Neural cell (in vitro differentiated cells): ENCODE measurements at regions not wholly inside any gene's neighbourhood (a gene's known extent, or its start where the extent isn't known, plus 50 kb on each side); places are given as distances from the start of the nearest gene placed in this dataset.

Source experiments
- H2AFZ ChIP-seq: fragments of 200-600, 300-800 bp; sonication (generic), shearing (Covaris generic); 2 replicates; pipeline ENCODE4 v1.6.0; 2014; ENCODE audit warnings: low read depth, mild to moderate bottlenecking, antibody characterized with exemption, low read length, moderate library complexity
- H3F3A ChIP-seq: fragments of 200-600 bp; shearing (Covaris generic); 2 replicates; pipeline ENCODE4 v1.6.1; 2016; ENCODE audit warnings: mild to moderate bottlenecking, moderate library complexity, mixed read lengths, antibody characterized with exemption, low read length; ENCODE audit not compliant: insufficient read depth, poor library complexity, severe bottlenecking
- H3K27ac ChIP-seq: fragments of 200-600, 300-800 bp; sonication (generic), shearing (Covaris generic); 2 replicates; pipeline ENCODE4 v1.5.1; 2014; ENCODE audit warnings: mild to moderate bottlenecking, low read length, moderate library complexity
- H3K27me3 ChIP-seq: fragments of 300-800, 200-600 bp; sonication (generic), shearing (Covaris generic); 2 replicates; pipeline ENCODE4 v1.6.0; 2014; ENCODE audit warnings: mild to moderate bottlenecking, low read depth, low read length, moderate library complexity; ENCODE audit not compliant: insufficient read depth
- H3K36me3 ChIP-seq: fragments of 300-800, 200-600 bp; sonication (generic), shearing (Covaris generic); 2 replicates; pipeline ENCODE4 v1.5.1; 2014; ENCODE audit warnings: mild to moderate bottlenecking, antibody characterized with exemption, low read length, moderate library complexity; ENCODE audit not compliant: insufficient read depth
- H3K4me2 ChIP-seq: fragments of 300-800, 200-600 bp; sonication (generic), shearing (Covaris generic); 2 replicates; pipeline ENCODE4 v1.6.0; 2014; ENCODE audit warnings: mild to moderate bottlenecking, low read length
- H3K4me3 ChIP-seq: fragments of 300-800, 200-600 bp; sonication (generic), shearing (Covaris generic); 2 replicates; pipeline ENCODE4 v1.5.1; 2014; ENCODE audit warnings: mild to moderate bottlenecking, low read length, moderate library complexity
- H3K79me2 ChIP-seq: fragments of 200-600 bp; shearing (Covaris generic); replicated peaks from 2 replicates; pipeline ENCODE4 v1.6.0; 2014; ENCODE audit warnings: mild to moderate bottlenecking, low read length, moderate library complexity; ENCODE audit not compliant: insufficient read depth
- H3K9ac ChIP-seq: fragments of 300-800, 200-600 bp; sonication (generic), shearing (Covaris generic); 2 replicates; pipeline ENCODE4 v1.6.1; 2016; ENCODE audit warnings: mild to moderate bottlenecking, low read length, mixed read lengths
- H3K9me2 ChIP-seq: fragments of 200-600 bp; shearing (Covaris generic); 2 replicates; pipeline ENCODE4 v1.6.1; 2016; ENCODE audit warnings: mild to moderate bottlenecking, low read length, mixed read lengths; ENCODE audit not compliant: insufficient read depth
- H3K9me3 ChIP-seq: fragments of 200-600, 300-800 bp; sonication (generic), shearing (Covaris generic); 2 replicates; pipeline ENCODE4 v1.6.1; 2016; ENCODE audit warnings: mild to moderate bottlenecking, mixed run types, low read length, moderate library complexity, mixed read lengths
- H4K20me1 ChIP-seq: fragments of 200-600 bp; shearing (Covaris generic); 2 replicates; pipeline ENCODE4 v1.6.1; 2016; ENCODE audit warnings: mild to moderate bottlenecking, mixed run types; ENCODE audit not compliant: insufficient read depth
- EP300 ChIP-seq: fragments of 450-650 bp; conservative IDR thresholded peaks from 2 replicates; pipeline ENCODE4 v1.6.1; 2014; ENCODE audit warnings: antibody characterized with exemption, mild to moderate bottlenecking, moderate library complexity; ENCODE audit not compliant: poor library complexity, severe bottlenecking
- EZH2 ChIP-seq: fragments of 200-600, 300-800 bp; shearing (Covaris generic), sonication (generic); IDR thresholded peaks from 2 replicates; pipeline ENCODE4 v1.6.1; 2014; ENCODE audit warnings: antibody characterized with exemption, low read length, borderline replicate concordance, mild to moderate bottlenecking; ENCODE audit not compliant: insufficient read depth, poor library complexity, severe bottlenecking
- MXI1 ChIP-seq: fragments of 450-650 bp; conservative IDR thresholded peaks from 2 replicates; pipeline ENCODE4 v1.6.1; 2014; ENCODE audit warnings: antibody characterized with exemption, mild to moderate bottlenecking; ENCODE audit not compliant: poor library complexity, severe bottlenecking
- POLR2AphosphoS5 ChIP-seq: IDR thresholded peaks from 2 replicates; pipeline ENCODE4 v1.6.1; 2012
- RAD21 ChIP-seq: fragments of 450-650 bp; conservative IDR thresholded peaks from 2 replicates; pipeline ENCODE4 v1.6.1; 2014; ENCODE audit warnings: antibody characterized with exemption, mild to moderate bottlenecking, moderate library complexity
- SMC3 ChIP-seq: fragments of 450-650 bp; conservative IDR thresholded peaks from 2 replicates; pipeline ENCODE4 v1.6.1; 2014; ENCODE audit warnings: antibody characterized with exemption, mild to moderate bottlenecking, moderate library complexity; ENCODE audit not compliant: poor library complexity
- TAF1 ChIP-seq: IDR thresholded peaks from 2 replicates; pipeline ENCODE4 v1.6.1; 2012; ENCODE audit warnings: low read depth
- TF ChIP-seq, protein P1 (sequence below): IDR thresholded peaks from 2 replicates; pipeline ENCODE4 v1.6.1; 2012; ENCODE audit warnings: borderline replicate concordance
- TF ChIP-seq, protein P2 (sequence below): fragments of 450-650 bp; IDR thresholded peaks from 2 replicates; pipeline ENCODE4 v1.5.1; 2014; ENCODE audit warnings: antibody characterized with exemption, mild to moderate bottlenecking, moderate library complexity; ENCODE audit not compliant: poor library complexity, severe bottlenecking

DNA sequence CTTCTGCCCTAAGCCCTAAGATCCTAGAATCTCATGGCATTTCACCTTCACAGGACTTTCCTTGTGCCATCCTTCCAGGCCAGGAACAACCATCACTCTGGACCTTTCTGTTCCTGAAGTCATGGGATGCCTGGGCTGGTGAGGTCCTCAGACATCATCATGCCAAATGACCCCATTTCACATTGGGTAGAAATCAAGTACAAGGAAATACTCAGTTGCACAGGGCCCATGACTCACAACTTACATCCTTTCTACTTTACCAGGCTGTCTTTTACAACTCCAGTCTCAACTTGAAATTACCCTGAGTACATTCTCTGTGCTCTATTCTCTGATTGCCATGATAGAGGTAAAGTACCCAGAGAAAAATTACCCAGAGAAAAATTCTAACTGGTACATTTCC lies 167.1 kb downstream of the PIK3R1 start:
- Histone ChIP-seq H2AFZ (no peak overlapping the region), H3K27me3 (no peaks in the 10 kb centered on the region)

GRCh38 chr5:68383888-68384310 lies 168.3 kb downstream of the PIK3R1 start:
- no peak overlapping the region for H3K9ac ChIP-seq
- H3F3A ChIP-seq, result no peaks in the 10 kb centered on the region
- H3K9me3 ChIP-seq, result peaks cover 4% of the 10 kb centered on the region
- H2AFZ ChIP-seq, result no peak overlapping the region
- no peaks in the 10 kb centered on the region for H4K20me1 ChIP-seq
- no peak for TF ChIP-seq EZH2
- TF ChIP-seq, protein P1, sequence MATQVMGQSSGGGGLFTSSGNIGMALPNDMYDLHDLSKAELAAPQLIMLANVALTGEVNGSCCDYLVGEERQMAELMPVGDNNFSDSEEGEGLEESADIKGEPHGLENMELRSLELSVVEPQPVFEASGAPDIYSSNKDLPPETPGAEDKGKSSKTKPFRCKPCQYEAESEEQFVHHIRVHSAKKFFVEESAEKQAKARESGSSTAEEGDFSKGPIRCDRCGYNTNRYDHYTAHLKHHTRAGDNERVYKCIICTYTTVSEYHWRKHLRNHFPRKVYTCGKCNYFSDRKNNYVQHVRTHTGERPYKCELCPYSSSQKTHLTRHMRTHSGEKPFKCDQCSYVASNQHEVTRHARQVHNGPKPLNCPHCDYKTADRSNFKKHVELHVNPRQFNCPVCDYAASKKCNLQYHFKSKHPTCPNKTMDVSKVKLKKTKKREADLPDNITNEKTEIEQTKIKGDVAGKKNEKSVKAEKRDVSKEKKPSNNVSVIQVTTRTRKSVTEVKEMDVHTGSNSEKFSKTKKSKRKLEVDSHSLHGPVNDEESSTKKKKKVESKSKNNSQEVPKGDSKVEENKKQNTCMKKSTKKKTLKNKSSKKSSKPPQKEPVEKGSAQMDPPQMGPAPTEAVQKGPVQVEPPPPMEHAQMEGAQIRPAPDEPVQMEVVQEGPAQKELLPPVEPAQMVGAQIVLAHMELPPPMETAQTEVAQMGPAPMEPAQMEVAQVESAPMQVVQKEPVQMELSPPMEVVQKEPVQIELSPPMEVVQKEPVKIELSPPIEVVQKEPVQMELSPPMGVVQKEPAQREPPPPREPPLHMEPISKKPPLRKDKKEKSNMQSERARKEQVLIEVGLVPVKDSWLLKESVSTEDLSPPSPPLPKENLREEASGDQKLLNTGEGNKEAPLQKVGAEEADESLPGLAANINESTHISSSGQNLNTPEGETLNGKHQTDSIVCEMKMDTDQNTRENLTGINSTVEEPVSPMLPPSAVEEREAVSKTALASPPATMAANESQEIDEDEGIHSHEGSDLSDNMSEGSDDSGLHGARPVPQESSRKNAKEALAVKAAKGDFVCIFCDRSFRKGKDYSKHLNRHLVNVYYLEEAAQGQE, result no peak
- TF ChIP-seq, protein P2, sequence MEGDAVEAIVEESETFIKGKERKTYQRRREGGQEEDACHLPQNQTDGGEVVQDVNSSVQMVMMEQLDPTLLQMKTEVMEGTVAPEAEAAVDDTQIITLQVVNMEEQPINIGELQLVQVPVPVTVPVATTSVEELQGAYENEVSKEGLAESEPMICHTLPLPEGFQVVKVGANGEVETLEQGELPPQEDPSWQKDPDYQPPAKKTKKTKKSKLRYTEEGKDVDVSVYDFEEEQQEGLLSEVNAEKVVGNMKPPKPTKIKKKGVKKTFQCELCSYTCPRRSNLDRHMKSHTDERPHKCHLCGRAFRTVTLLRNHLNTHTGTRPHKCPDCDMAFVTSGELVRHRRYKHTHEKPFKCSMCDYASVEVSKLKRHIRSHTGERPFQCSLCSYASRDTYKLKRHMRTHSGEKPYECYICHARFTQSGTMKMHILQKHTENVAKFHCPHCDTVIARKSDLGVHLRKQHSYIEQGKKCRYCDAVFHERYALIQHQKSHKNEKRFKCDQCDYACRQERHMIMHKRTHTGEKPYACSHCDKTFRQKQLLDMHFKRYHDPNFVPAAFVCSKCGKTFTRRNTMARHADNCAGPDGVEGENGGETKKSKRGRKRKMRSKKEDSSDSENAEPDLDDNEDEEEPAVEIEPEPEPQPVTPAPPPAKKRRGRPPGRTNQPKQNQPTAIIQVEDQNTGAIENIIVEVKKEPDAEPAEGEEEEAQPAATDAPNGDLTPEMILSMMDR, result no peak
- no peak for TF ChIP-seq EP300
- TF ChIP-seq TAF1, result no peak
- no peak for TF ChIP-seq MXI1
- no peak for TF ChIP-seq RAD21
- TF ChIP-seq POLR2AphosphoS5, result no peak
- H3K9me2 ChIP-seq, result no peaks in the 10 kb centered on the region
- H3K27me3 ChIP-seq, result no peaks in the 10 kb centered on the region
- no peaks in the 10 kb centered on the region for H3K36me3 ChIP-seq
- no peaks in the 10 kb centered on the region for H3K79me2 ChIP-seq
- no peak overlapping the region for H3K4me3 ChIP-seq
- no peak overlapping the region for H3K4me2 ChIP-seq
- H3K27ac ChIP-seq, result no peak overlapping the region

More for the DNA sequence above, 167.1 kb downstream of the PIK3R1 start:
- Histone ChIP-seq H3F3A (no peaks in the 10 kb centered on the region), H3K4me3 (no peak overlapping the region), H3K9me3 (peaks cover 4% of the 10 kb centered on the region), H3K27ac (no peak overlapping the region), H3K4me2 (no peak overlapping the region), H3K79me2 (no peaks in the 10 kb centered on the region), H3K9ac (no peak overlapping the region), H4K20me1 (no peaks in the 10 kb centered on the region), H3K9me2 (no peaks in the 10 kb centered on the region), H3K36me3 (no peaks in the 10 kb centered on the region)
- TF ChIP-seq RAD21, result no peak
- TF ChIP-seq MXI1, result no peak
- TF ChIP-seq, protein P2, result no peak
- no peak for TF ChIP-seq TAF1
- no peak for TF ChIP-seq EZH2
- no peak for TF ChIP-seq SMC3
- no peak for TF ChIP-seq EP300
- no peak for TF ChIP-seq POLR2AphosphoS5
- TF ChIP-seq, protein P1, result no peak
